Vagina (tissue), 2 donors: ENCODE measurements at regions not wholly inside any gene's neighbourhood (a gene's known extent, or its start where the extent isn't known, plus 50 kb on each side); places are given as distances from the start of the nearest gene placed in this dataset.

Experiments
- DNase-seq, 2 donors: peaks; one replicate each; pipeline ENCODE4 v3.0.0-alpha.2; 2017; ENCODE audit errors: extremely low spot score in 2 of 2
- H3K27ac ChIP-seq: fragments of 200-600 bp; sonication (generic); one replicate; pipeline ENCODE4 v1.5.1; 2019
- H3K27me3 ChIP-seq: fragments of 200-600 bp; sonication (generic); one replicate; pipeline ENCODE4 v1.5.1; 2019
- H3K36me3 ChIP-seq, 2 donors: fragments of 200-600 bp; sonication (generic); one replicate each; pipeline ENCODE4 v1.5.1; 2017 to 2019
- H3K4me1 ChIP-seq: fragments of 200-600 bp; sonication (generic); one replicate; pipeline ENCODE4 v1.5.1; 2019
- H3K4me3 ChIP-seq, 2 donors: fragments of 200-600 bp; sonication (generic); 1 replicate in 1 of 2; 2 replicates in 1 of 2; pipeline ENCODE4 v1.5.1; 2016 to 2019
- H3K9me3 ChIP-seq: fragments of 200-600 bp; sonication (generic); one replicate; pipeline ENCODE4 v1.5.1; 2019
- POLR2A ChIP-seq, 2 donors: fragments of 450-650 bp; IDR thresholded peaks; one replicate each; pipeline ENCODE4 v1.6.1; 2017; ENCODE audit warnings: antibody characterized with exemption in 2 of 2, mild to moderate bottlenecking in 2 of 2, moderate library complexity in 2 of 2
- POLR2AphosphoS5 ChIP-seq, 2 donors: sonication (generic); formaldehyde crosslinking; IDR thresholded peaks; one replicate each; pipeline ENCODE4 v1.9.0; 2017; ENCODE audit warnings: antibody characterized with exemption in 2 of 2, mild to moderate bottlenecking in 2 of 2, low read depth in 1 of 2; ENCODE audit not compliant: insufficient read depth in 1 of 2
- intact Hi-C: fragments of 100-400 bp; cut with DNase I; formaldehyde crosslinking; loops from one replicate; pipeline ENCODE4 v1.15.1; 2023
- TF ChIP-seq, protein P1 (sequence below), 3 experiments: fragments of 450-650 bp in 2 of 3; fragments of 200-600 bp in 1 of 3; sonication (generic) in 1 of 3; IDR thresholded peaks; one replicate each; pipeline ENCODE4 v1.5.1; 2017 to 2019; ENCODE audit warnings: antibody characterized with exemption in 3 of 3, mild to moderate bottlenecking in 2 of 3, moderate library complexity in 2 of 3

DNA sequence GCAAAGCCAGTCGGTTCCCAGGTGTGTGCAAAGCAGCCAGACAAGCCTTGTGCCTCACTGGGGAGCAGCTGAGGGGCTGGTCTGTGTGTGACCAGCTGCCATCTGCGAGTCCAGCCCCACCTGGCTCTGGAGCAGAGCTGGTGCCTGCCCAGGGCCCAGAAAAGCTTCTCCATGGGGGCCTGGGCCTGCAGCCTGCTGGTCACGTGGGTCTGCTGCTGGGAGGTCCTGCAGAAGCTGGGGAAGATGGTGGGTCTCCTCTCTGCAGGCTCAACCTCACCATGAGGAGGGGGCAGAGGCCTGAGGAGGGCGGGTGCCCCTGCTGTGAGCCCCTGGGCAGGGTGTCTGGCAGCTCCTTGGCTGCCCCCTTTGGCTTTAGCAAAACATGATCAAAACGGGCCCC lies 71.9 kb downstream of the ENGASE start:
- Histone ChIP-seq H3K27ac (no peak overlapping the region), H3K36me3 (no peaks in the 10 kb centered on the region), H3K9me3 (no peaks in the 10 kb centered on the region), H3K4me1 (no peaks in the 10 kb centered on the region), H3K4me3 (no peak overlapping the region), H3K27me3 (no peaks in the 10 kb centered on the region)
- intact Hi-C loops, result no loop called here
- no peak for TF ChIP-seq POLR2A (IDR thresholded peaks at IDR 0.05)
- TF ChIP-seq, protein P1, sequence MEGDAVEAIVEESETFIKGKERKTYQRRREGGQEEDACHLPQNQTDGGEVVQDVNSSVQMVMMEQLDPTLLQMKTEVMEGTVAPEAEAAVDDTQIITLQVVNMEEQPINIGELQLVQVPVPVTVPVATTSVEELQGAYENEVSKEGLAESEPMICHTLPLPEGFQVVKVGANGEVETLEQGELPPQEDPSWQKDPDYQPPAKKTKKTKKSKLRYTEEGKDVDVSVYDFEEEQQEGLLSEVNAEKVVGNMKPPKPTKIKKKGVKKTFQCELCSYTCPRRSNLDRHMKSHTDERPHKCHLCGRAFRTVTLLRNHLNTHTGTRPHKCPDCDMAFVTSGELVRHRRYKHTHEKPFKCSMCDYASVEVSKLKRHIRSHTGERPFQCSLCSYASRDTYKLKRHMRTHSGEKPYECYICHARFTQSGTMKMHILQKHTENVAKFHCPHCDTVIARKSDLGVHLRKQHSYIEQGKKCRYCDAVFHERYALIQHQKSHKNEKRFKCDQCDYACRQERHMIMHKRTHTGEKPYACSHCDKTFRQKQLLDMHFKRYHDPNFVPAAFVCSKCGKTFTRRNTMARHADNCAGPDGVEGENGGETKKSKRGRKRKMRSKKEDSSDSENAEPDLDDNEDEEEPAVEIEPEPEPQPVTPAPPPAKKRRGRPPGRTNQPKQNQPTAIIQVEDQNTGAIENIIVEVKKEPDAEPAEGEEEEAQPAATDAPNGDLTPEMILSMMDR (IDR thresholded peaks at IDR 0.05), result no peak
- no peak for TF ChIP-seq POLR2AphosphoS5 (IDR thresholded peaks at IDR 0.05; ENCODE audit: insufficient read depth in 1 of 2, low read depth in 1 of 2)
- no peak for DNase-seq

DNA sequence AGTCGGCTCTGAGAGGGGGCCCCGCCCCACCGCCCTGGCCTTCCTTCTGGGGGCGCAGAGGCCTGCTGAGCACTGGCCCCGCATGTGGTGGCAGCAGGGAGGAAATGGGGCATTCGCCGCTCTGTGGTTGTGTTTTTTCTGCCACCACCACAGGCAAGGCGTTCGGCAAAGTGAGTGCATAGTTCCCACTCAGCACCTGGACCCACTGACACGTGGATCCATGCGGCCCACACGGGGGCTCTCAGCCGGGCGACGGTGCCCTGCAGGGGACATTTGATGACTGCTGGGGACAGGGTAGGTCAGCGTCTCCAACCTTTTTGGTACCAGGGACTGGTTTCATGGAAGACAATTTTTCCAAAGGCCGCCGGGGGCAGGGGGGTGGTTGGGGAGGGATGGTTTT lies 70.9 kb downstream of the ENGASE start:
- intact Hi-C loops, result no loop called here
- no peak overlapping the region for H3K27ac ChIP-seq
- DNase-seq, result no peak
- H3K4me3 ChIP-seq, result no peak overlapping the region
- H3K36me3 ChIP-seq, result no peaks in the 10 kb centered on the region
- H3K4me1 ChIP-seq, result no peaks in the 10 kb centered on the region
- TF ChIP-seq, protein P1 (IDR thresholded peaks at IDR 0.05), result no peak
- no peak for TF ChIP-seq POLR2AphosphoS5 (IDR thresholded peaks at IDR 0.05; ENCODE audit: insufficient read depth in 1 of 2, low read depth in 1 of 2)
- TF ChIP-seq POLR2A (IDR thresholded peaks at IDR 0.05), result no peak
- no peaks in the 10 kb centered on the region for H3K9me3 ChIP-seq
- H3K27me3 ChIP-seq, result no peaks in the 10 kb centered on the region

DNA sequence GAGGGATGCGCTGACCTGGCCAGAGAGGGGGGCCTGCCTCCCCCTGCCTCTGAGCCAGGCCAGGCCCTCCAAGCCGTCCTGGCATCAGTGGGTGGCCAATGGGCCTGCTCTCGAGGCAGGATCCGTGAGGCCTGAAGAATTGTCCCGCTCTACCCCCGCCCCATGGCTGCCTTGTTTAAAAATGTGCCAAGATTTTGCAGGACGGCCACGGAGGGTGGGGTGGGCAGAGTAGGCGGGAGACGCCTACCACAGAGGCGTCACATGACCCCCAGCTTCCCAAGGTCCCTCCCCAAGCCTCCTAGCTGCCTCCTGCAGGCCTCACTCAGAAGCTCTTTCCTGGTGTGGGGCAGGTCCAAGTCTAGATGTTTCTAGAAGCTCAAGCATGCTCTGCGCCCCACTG lies 69.5 kb downstream of the ENGASE start:
- Histone ChIP-seq H3K9me3 (no peaks in the 10 kb centered on the region), H3K4me3 (no peak overlapping the region), H3K36me3 (no peaks in the 10 kb centered on the region), H3K27me3 (no peaks in the 10 kb centered on the region), H3K27ac (no peak overlapping the region), H3K4me1 (no peaks in the 10 kb centered on the region)
- TF ChIP-seq, protein P1 (IDR thresholded peaks at IDR 0.05), result no peak
- TF ChIP-seq POLR2A (IDR thresholded peaks at IDR 0.05) (no peak), POLR2AphosphoS5 (IDR thresholded peaks at IDR 0.05; ENCODE audit: insufficient read depth in 1 of 2, low read depth in 1 of 2) (no peak)
- intact Hi-C loops, result loop anchor here (5.0 kb wide), 1 partner anchor 133 kb away; no protein-coding TSS in a partner anchor
- no peak for DNase-seq

DNA sequence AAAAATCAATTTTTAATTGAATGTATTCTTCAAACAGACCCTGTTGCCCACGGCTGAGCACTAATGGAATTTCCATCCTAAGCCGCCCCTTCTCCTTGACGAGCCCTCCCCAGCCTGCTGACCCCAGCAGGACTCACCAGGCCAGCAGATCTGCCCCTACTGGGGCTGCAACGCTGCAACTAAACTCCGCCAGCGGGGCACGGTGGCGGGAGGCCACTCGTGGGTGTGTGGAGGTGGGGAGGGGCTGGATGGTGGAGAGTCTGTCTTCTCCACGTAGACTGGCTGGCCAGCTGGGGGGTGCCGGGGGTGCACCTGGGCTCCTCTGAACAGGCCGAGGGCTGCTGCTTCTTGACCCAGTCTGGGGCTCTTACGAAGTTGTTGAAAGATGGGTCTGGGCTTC lies 67.8 kb downstream of the ENGASE start:
- intact Hi-C loops, result loop anchor here (5.0 kb wide), 1 partner anchor 135 kb away; no protein-coding TSS in a partner anchor
- Histone ChIP-seq H3K9me3 (no peaks in the 10 kb centered on the region), H3K27me3 (no peaks in the 10 kb centered on the region), H3K4me1 (no peaks in the 10 kb centered on the region), H3K27ac (no peak overlapping the region), H3K4me3 (no peak overlapping the region), H3K36me3 (no peaks in the 10 kb centered on the region)
- TF ChIP-seq POLR2AphosphoS5 (IDR thresholded peaks at IDR 0.05; ENCODE audit: insufficient read depth in 1 of 2, low read depth in 1 of 2) (no peak), POLR2A (IDR thresholded peaks at IDR 0.05) (no peak)
- TF ChIP-seq, protein P1 (IDR thresholded peaks at IDR 0.05), result no peak
- no peak for DNase-seq

DNA sequence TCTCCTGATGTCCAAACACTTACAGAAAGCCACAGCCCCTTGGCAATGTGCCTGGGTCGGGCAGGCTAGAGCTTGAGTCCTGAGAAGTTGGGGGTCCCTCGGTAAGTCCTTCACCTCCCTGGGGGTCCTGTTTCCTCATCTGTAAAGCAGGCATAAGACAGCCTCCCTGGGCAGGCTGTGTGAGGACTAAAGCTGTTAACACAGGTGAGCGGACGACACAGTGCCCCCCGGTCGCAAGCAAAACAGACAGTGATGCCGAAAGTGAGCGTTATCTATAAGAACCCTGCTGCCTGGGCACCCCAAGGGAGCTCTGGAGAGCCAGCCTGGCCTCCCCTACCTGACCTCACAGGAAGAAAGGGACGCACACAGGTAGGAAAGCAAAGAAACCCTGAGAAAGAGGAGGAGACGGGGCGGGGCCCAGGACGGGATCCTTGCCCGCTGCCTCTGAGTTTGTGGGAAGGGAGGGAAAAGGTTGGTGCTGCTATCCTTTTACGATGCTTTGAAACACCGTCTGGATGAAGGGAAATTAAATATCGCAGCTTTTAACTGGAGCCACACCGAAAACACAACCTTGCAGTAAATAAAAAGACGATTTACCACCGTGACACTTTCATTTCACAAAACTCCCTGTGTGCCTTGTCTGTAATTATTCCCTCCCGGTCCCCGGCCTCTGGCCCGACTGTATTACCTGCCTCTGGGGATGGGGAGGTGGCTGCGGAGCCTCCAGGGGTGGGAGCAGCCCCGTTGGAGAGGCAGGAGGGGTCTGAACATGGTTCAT lies 67.1 kb downstream of the ENGASE start:
- no peak for TF ChIP-seq POLR2AphosphoS5 (IDR thresholded peaks at IDR 0.05; ENCODE audit: insufficient read depth in 1 of 2, low read depth in 1 of 2)
- TF ChIP-seq POLR2A (IDR thresholded peaks at IDR 0.05), result no peak
- TF ChIP-seq, protein P1 (IDR thresholded peaks at IDR 0.05), result no peak
- intact Hi-C loops, result loop anchor here (5.0 kb wide), 1 partner anchor 136 kb away; no protein-coding TSS in a partner anchor
- no peak overlapping the region for H3K27ac ChIP-seq
- H3K4me1 ChIP-seq, result no peaks in the 10 kb centered on the region
- H3K4me3 ChIP-seq, result no peak overlapping the region
- H3K27me3 ChIP-seq, result no peaks in the 10 kb centered on the region
- no peaks in the 10 kb centered on the region for H3K36me3 ChIP-seq
- DNase-seq, result no peak
- no peaks in the 10 kb centered on the region for H3K9me3 ChIP-seq
